Bone marrow (tissue), 2 donors: ENCODE measurements at regions not wholly inside any gene's neighbourhood (a gene's known extent, or its start where the extent isn't known, plus 50 kb on each side); places are given as distances from the start of the nearest gene placed in this dataset.

Source experiments
- DNase-seq, 2 donors: peaks; one replicate each; lab custom pipeline; 2025; lab: John Stamatoyannopoulos, UW

GRCh38 chr7:25885057-25885576 is 266.9 kb upstream of the NFE2L3 start:
- DNase-seq, result no peak

GRCh38 chr7:25886387-25887240 is 265.4 kb upstream of the NFE2L3 start:
- no peak for DNase-seq

- DNase-seq, result no peak
Observed at GRCh38 chr7:25887266-25887665, 264.7 kb upstream of the NFE2L3 start.

GRCh38 chr7:25887795-25888559 is 264.0 kb upstream of the NFE2L3 start:
- DNase-seq, result no peak

GRCh38 chr7:25889765-25890164 is 262.2 kb upstream of the NFE2L3 start:
- DNase-seq, result no peak

GRCh38 chr7:25891591-25891990 is 260.4 kb upstream of the NFE2L3 start:
- DNase-seq, result no peak

GRCh38 chr7:25893436-25893835 is 258.6 kb upstream of the NFE2L3 start:
- DNase-seq, result no peak

DNA sequence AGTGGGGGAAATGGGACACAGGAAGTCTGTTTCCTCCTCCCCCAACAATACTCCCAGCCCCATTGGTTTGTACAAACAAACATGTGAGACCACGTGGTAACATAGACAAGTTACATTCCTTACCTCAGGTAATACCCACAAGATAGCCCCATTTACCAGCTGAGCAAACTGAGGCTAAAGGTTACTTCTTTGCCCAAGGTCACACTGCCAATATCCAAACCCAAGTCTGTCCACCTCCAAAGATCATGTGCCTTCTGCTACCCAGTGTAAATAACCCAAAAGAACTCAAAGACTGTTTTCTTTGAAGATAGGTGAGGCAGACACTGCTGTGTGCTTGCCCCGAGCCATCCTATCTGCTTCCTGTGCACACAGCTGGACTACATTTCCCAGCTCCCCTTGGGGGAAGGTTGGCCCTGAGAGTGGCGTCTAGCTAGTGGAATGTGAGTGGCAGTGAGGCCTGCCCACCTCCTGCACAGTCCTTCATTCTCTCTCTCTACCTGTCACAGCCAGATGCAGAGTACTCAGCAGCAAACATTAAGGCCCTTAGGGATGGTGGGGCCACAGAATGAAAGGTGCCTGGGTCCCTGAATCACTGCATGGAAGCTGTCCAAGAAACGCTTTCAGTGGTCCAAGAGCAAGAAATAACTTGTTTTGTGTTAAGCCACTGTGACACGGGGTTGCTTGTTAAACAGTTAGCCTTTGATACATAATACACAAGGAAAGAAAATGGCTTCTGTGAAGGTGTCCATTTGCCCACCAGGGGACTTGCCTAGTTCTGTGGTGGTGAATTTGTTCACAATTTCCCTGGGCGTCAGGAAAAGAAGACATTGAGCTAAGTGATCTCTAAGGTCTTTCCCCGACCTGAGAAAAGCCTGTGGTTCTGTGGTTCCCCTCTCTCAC is 257.7 kb upstream of the NFE2L3 start:
- DNase-seq, result no peak

GRCh38 chr7:25894902-25895791 is 256.9 kb upstream of the NFE2L3 start:
- DNase-seq, result peak; percentile 35 to 84

- no peak for DNase-seq
Observed at GRCh38 chr7:25895792-25896171, 256.2 kb upstream of the NFE2L3 start.

- DNase-seq, result no peak
Observed at GRCh38 chr7:25897261-25897782, 254.7 kb upstream of the NFE2L3 start.

DNA sequence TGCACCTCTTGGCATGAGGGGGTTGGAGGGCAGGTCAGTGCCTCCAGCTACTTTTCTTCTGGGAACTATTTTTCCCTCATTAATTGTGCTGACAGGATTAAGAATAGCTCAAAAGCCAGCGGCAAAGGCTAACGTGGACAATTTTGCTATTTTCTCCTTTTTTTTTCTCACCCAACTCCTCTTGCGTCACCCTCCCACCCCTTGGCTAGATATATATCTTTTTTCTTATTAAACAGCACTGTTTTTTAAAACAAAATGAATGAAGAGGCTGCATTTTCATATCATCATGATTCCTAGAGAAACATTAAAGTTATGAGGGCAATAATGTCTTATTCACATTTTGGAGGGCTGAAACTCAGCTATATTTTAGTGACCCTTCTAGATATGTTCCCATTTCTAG is 251.8 kb upstream of the NFE2L3 start:
- no peak for DNase-seq

- no peak for DNase-seq
Observed at GRCh38 chr7:25900877-25901276, 251.1 kb upstream of the NFE2L3 start.

GRCh38 chr7:25901658-25902057 is 250.3 kb upstream of the NFE2L3 start:
- no peak for DNase-seq

DNA sequence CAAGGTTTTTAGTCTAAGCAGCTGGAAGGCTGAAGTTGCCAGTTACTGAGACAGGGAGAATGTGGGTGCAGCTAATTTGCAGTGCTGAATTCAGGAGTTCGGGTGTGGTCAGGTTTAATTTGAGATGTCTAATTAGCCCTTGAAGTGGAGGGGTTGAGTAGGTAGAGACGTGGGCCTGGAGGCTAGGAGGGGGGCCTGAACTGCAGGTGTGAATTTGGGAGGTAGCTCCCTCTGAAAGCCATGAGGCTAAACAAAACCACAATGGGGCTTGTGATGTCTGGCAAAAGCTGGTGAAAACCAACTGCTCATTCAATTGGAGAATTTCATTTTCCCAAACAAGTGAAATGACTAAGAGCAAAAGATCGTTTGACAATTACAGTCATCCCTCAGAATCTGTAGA is 246.0 kb upstream of the NFE2L3 start:
- no peak for DNase-seq

DNA sequence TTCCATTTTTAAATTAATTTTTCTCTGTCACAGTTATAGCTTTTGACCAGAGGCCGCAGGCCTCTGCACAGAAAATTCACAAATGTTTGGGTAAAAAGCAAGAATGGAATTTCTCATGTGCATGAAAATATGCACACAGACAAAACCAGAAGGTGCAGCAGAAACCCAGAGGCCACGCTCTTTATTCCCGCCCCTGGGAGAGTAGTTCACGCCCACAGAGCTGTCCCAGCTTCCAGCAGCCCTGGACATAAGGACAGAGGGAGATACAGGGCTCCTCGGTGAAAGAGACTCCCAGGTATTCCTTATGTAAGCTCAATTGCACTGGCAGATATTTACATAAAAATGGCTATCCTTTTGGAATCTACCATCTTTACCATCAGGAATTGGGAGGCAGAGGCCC is 245.2 kb upstream of the NFE2L3 start:
- DNase-seq, result no peak

GRCh38 chr7:25907214-25907613 is 244.8 kb upstream of the NFE2L3 start:
- DNase-seq, result no peak

DNA sequence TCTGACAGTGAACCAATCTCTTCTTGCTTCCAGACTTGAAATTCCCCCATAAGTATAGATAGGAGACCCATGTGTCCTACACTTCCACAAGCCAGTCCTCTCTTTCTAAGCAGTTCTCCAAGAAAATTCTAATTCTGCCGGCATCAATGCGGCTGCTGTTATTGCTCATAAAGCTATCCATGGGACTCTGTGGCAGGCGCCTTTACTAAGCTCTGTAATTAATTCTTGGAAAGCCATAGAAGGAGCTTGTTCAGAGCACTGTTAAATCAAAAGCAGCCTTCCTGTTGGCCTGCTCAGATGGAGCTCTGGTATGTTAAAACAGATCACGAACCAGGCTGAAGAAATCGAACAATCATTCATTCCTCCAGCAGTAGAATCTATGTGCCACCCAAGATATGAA is 244.3 kb upstream of the NFE2L3 start:
- DNase-seq, result no peak

DNA sequence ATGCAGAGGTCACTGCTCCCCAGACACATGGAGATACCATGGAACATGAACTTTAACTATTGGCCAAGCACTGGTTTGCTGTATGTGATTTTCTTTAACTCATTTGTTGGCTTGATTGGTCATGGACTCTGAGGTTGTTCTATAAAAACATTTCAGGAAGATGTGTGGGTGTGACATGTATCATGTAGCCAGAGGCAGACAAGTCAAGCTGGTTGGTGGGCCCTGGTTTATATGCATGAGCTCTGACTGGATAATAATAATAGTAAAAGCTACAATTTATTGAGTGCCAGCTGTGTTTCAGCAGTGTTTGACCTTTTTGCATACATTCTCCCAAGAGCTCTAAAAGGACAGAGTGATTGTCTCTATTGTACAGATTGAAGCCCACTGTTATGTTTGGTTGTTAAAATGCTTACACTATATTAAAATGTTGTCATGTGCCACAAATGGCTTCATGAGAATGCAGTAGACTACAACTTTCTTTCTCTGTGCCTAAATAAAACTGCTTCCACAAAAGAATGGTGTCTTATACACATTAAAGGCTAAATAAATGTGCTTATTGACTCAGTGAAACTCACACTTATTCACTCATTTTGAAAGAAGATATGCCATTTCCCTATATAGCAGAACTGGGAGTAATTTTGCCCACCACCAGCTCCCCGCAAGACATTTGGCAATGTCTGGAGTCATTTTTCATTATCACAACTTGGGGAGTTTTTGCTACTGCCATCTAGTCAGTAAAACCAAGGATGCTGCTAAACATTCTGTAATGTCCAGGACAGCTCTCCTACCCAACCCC is 243.6 kb upstream of the NFE2L3 start:
- no peak for DNase-seq
